Lower lobe of right lung (tissue), 2 donors: ENCODE measurements at regions not wholly inside any gene's neighbourhood (a gene's known extent, or its start where the extent isn't known, plus 50 kb on each side); places are given as distances from the start of the nearest gene placed in this dataset.
"Not testable (repeated sequence)": the region's sequence is repeated elsewhere in the genome, so short reads cannot be mapped to it uniquely, and the experiment has no call there.

Experiments used
- ATAC-seq, 2 donors: fragments of 200-7000 bp; cut with Tn5 transposase; one replicate each; pipeline ENCODE4 v1.9.1; 2020 to 2022; ENCODE audit warnings: mild to moderate bottlenecking in 2 of 2, moderate library complexity in 2 of 2
- DNase-seq: peaks from one replicate; pipeline ENCODE4 v3.0.0-alpha.2; 2020
- H3K27ac ChIP-seq: fragments of 200-600 bp; one replicate; pipeline ENCODE4 v1.8.0; 2022
- H3K27me3 ChIP-seq: fragments of 200-600 bp; one replicate; pipeline ENCODE4 v1.8.0; 2022; ENCODE audit warnings: low read depth
- H3K36me3 ChIP-seq: fragments of 200-600 bp; one replicate; pipeline ENCODE4 v1.8.0; 2022; ENCODE audit warnings: mild to moderate bottlenecking
- H3K4me1 ChIP-seq: fragments of 200-600 bp; one replicate; pipeline ENCODE4 v1.8.0; 2022
- H3K4me3 ChIP-seq: fragments of 200-600 bp; one replicate; pipeline ENCODE4 v1.8.0; 2022; ENCODE audit warnings: mild to moderate bottlenecking
- H3K9me3 ChIP-seq: fragments of 200-600 bp; one replicate; pipeline ENCODE4 v1.8.0; 2022
- CTCF ChIP-seq: fragments of 200-600 bp; IDR thresholded peaks from one replicate; pipeline ENCODE4 v1.8.0; 2022; ENCODE audit warnings: antibody characterized with exemption, mild to moderate bottlenecking
- intact Hi-C: fragments of 100-400 bp; cut with DNase I; formaldehyde crosslinking; loops from one replicate; pipeline ENCODE4 v1.11.0; 2022
- donor health status: DM: no; HTN: yes; CAD: no; lungs with severe emphysema.

GRCh38 chr13:86906127-86906874, 764.9 kb upstream of the SLITRK5 start:
- H3K4me1 ChIP-seq = no peaks in the 10 kb centered on the region
- H3K27me3 ChIP-seq = no peaks in the 10 kb centered on the region
- no peaks in the 10 kb centered on the region for H3K36me3 ChIP-seq
- H3K27ac ChIP-seq = no peak overlapping the region
- TF ChIP-seq CTCF = no peak
- H3K9me3 ChIP-seq = no peaks in the 10 kb centered on the region
- intact Hi-C loops = no loop called here
- DNase-seq = no peak
- H3K4me3 ChIP-seq = no peak overlapping the region
- no peak for ATAC-seq

GRCh38 chr13:86907156-86907555, 764.0 kb upstream of the SLITRK5 start:
- intact Hi-C loops = no loop called here
- H3K4me3 ChIP-seq = no peak overlapping the region
- H3K9me3 ChIP-seq = no peaks in the 10 kb centered on the region
- no peak overlapping the region for H3K27ac ChIP-seq
- no peaks in the 10 kb centered on the region for H3K36me3 ChIP-seq
- no peaks in the 10 kb centered on the region for H3K4me1 ChIP-seq
- DNase-seq (no peak), ATAC-seq (no peak)
- TF ChIP-seq CTCF = no peak
- no peaks in the 10 kb centered on the region for H3K27me3 ChIP-seq

GRCh38 chr13:86909318-86909717, 761.9 kb upstream of the SLITRK5 start:
- Histone ChIP-seq H3K9me3 (no peaks in the 10 kb centered on the region), H3K4me3 (no peak overlapping the region), H3K36me3 (no peaks in the 10 kb centered on the region), H3K27ac (no peak overlapping the region), H3K4me1 (no peaks in the 10 kb centered on the region), H3K27me3 (no peaks in the 10 kb centered on the region)
- ATAC-seq = no peak
- intact Hi-C loops = no loop called here
- no peak for TF ChIP-seq CTCF
- no peak for DNase-seq

GRCh38 chr13:86914757-86915156, 756.4 kb upstream of the SLITRK5 start:
- Histone ChIP-seq H3K36me3 (no peaks in the 10 kb centered on the region), H3K27ac (no peak overlapping the region), H3K9me3 (no peaks in the 10 kb centered on the region), H3K27me3 (no peaks in the 10 kb centered on the region), H3K4me1 (no peaks in the 10 kb centered on the region), H3K4me3 (no peak overlapping the region)
- ATAC-seq (no peak), DNase-seq (no peak)
- no peak for TF ChIP-seq CTCF
- intact Hi-C loops = no loop called here

GRCh38 chr13:86917438-86917837, 753.7 kb upstream of the SLITRK5 start:
- H3K9me3 ChIP-seq, H3K36me3 ChIP-seq, DNase-seq, H3K4me3 ChIP-seq, ATAC-seq, H3K4me1 ChIP-seq, H3K27me3 ChIP-seq, H3K27ac ChIP-seq, intact Hi-C loops: not testable (repeated sequence)

- H3K9me3 ChIP-seq = no peaks in the 10 kb centered on the region
- no peak for TF ChIP-seq CTCF
- no peak for ATAC-seq
- no peaks in the 10 kb centered on the region for H3K4me1 ChIP-seq
- no peaks in the 10 kb centered on the region for H3K27me3 ChIP-seq
- DNase-seq = no peak
- intact Hi-C loops = no loop called here
- H3K27ac ChIP-seq = no peak overlapping the region
- no peaks in the 10 kb centered on the region for H3K36me3 ChIP-seq
- no peak overlapping the region for H3K4me3 ChIP-seq
These were observed 752.5 kb upstream of the SLITRK5 start for GRCh38 chr13:86918682-86919081.
